T-cell (primary cell): ENCODE measurements at regions not wholly inside any gene's neighbourhood (a gene's known extent, or its start where the extent isn't known, plus 50 kb on each side); places are given as distances from the start of the nearest gene placed in this dataset.

Experiments
- ATAC-seq, 4 experiments: fragments of 200-7000 bp in 3 of 4; fragments of 150-1000 bp in 1 of 4; cut with Tn5 transposase; replicated peaks in 1 of 4; 1 replicate in 3 of 4; 2 replicates in 1 of 4; pipeline ENCODE4 v1.10.0; 2021; ENCODE audit warnings: moderate library complexity in 3 of 4, mild to moderate bottlenecking in 2 of 4, moderate number of reproducible peaks in 1 of 4
- CTCF ChIA-PET, 2 donors: fragments of 300-600 bp; sonication (Branson Sonifier 250); formaldehyde crosslinking; loops; one replicate each; lab custom pipeline; 2022; ENCODE audit warnings: antibody characterized with exemption in 2 of 2; lab: Charles Lee
- POLR2A ChIA-PET, 2 donors: fragments of 300-600 bp; sonication (Branson Sonifier 250); formaldehyde crosslinking; loops; one replicate each; lab custom pipeline; 2022; ENCODE audit warnings: antibody characterized with exemption in 2 of 2; lab: Charles Lee
- DNase-seq, 35 experiments: peaks; one replicate each; pipeline versions ENCODE4 v3.0.0 to v3.0.0-alpha.2; 2013 to 2023
- H3K27ac ChIP-seq: one replicate; pipeline ENCODE4 v1.5.1; 2013; ENCODE audit warnings: low read length
- H3K27me3 ChIP-seq, 2 experiments: replicated peaks in 1 of 2; 1 replicate in 1 of 2; 2 replicates in 1 of 2; pipeline versions ENCODE4 v1.6.1 to v1.7.0; 2013; ENCODE audit warnings: low read length in 1 of 2, mixed read lengths in 1 of 2; ENCODE audit not compliant: control insufficient read depth in 2 of 2, insufficient read depth in 2 of 2; ENCODE audit errors: extremely low read depth in 1 of 2
- H3K36me3 ChIP-seq, 2 donors: 1 replicate in 1 of 2; 2 replicates in 1 of 2; pipeline versions ENCODE4 v1.6.1 to v1.7.0; 2013; ENCODE audit warnings: low read length in 1 of 2; ENCODE audit not compliant: control insufficient read depth in 2 of 2, insufficient read depth in 1 of 2; ENCODE audit errors: extremely low read depth in 1 of 2
- H3K4me1 ChIP-seq, 2 experiments: 1 replicate in 1 of 2; 2 replicates in 1 of 2; pipeline versions ENCODE4 v1.6.1 to v1.7.0; 2013; ENCODE audit warnings: low read length in 2 of 2, mixed read lengths in 1 of 2; ENCODE audit not compliant: insufficient read depth in 2 of 2, control insufficient read depth in 1 of 2; ENCODE audit errors: extremely low read depth in 1 of 2
- H3K4me3 ChIP-seq, 2 donors: 1 replicate in 1 of 2; 2 replicates in 1 of 2; pipeline versions ENCODE4 v1.5.1 to v1.7.0; 2013; ENCODE audit warnings: mild to moderate bottlenecking in 2 of 2, low read length in 1 of 2, moderate library complexity in 1 of 2; ENCODE audit not compliant: control insufficient read depth in 1 of 2; ENCODE audit errors: extremely low read depth in 1 of 2
- H3K9me3 ChIP-seq: 2 replicates; pipeline ENCODE4 v1.7.0; 2013
- H3K27ac Mint-ChIP-seq, 2 donors: one replicate each; pipeline ENCODE4 v1.8.0; 2020 to 2021; ENCODE audit warnings: mild to moderate bottlenecking in 2 of 2, mixed read lengths in 2 of 2
- H3K27me3 Mint-ChIP-seq, 2 donors: one replicate each; pipeline ENCODE4 v1.8.0; 2021 to 2022; ENCODE audit warnings: mixed read lengths in 2 of 2
- H3K36me3 Mint-ChIP-seq: one replicate; pipeline ENCODE4 v1.8.0; 2021; ENCODE audit warnings: mixed read lengths
- H3K4me1 Mint-ChIP-seq, 3 donors: one replicate each; pipeline ENCODE4 v1.8.0; 2020 to 2022; ENCODE audit warnings: mixed read lengths in 3 of 3, mild to moderate bottlenecking in 1 of 3
- H3K4me3 Mint-ChIP-seq, 3 donors: one replicate each; pipeline ENCODE4 v1.8.0; 2020 to 2022; ENCODE audit warnings: mild to moderate bottlenecking in 3 of 3, mixed read lengths in 3 of 3, moderate library complexity in 3 of 3
- H3K9me3 Mint-ChIP-seq, 3 donors: one replicate each; pipeline ENCODE4 v1.8.0; 2020 to 2022; ENCODE audit warnings: mixed read lengths in 3 of 3
- WGBS: methylation state at CpG from one replicate; pipeline ENCODE4 v1.1.5; 2013; ENCODE audit warnings: missing lambda C conversion rate; ENCODE audit not compliant: insufficient coverage; 5-methylcytosine and 5-hydroxymethylcytosine counted together

DNA sequence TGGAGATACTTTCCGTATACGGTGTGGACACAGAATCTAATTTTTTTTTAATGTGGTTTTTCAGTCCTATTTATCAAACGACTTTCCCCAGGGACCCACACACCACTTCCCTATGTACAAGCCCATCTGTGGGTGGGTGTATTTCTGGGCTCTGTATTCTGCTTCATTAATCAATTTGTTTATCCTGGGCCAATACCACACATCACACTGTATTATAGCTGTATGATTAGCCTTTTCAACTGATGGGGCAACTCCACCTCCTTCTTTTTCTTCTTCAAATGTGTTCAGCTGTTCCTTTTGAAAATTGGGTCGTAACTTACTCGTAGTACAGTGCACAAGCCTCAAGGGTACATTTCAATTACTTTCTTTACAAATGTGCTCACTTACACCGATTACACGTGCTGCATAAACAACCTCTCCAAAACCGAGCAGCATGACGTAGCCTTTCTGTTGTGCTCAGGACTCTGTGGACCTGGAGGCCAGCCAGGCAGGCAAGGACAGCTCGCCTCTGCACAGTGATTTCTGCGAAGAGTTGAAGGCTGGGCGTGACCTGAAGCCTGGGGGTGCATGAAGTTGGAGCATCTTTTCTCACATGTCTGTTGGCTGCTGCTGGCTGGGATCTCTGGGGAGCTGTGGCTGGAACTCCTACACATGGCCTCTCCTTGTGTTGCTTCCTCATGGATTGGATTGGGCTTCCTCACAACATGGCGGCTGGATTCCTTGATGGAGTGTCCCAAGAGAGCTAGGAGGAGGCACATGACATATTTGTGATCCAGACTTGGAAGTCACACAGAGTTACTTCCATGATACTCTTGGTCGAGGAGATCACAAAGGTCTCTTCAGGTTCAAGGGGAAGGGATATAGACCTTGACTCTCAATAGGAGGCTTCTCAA lies 126.5 kb downstream of the CRYAA start:
- no peak overlapping the region for H3K27ac Mint-ChIP-seq
- Histone ChIP-seq H3K4me3 (no peak overlapping the region), H3K4me1 (no peaks in the 10 kb centered on the region), H3K9me3 (no peaks in the 10 kb centered on the region), H3K27me3 (peaks cover 0 to 40% of the 10 kb centered on the region in 2 experiments), H3K36me3 (no peaks in the 10 kb centered on the region), H3K27ac (no peak overlapping the region)
- WGBS = 80% methylated on average over 7 of the region's 14 CpGs
- H3K9me3 Mint-ChIP-seq = peaks cover 0 to 7% (median 4%) of the 10 kb centered on the region in 3 donors
- DNase-seq (no peak), ATAC-seq (no peak)
- H3K4me1 Mint-ChIP-seq = no peaks in the 10 kb centered on the region
- CTCF ChIA-PET = no interaction called here
- peaks cover 7% of the 10 kb centered on the region in 2 donors for H3K27me3 Mint-ChIP-seq
- no peaks in the 10 kb centered on the region for H3K36me3 Mint-ChIP-seq
- POLR2A ChIA-PET = no interaction called here
- no peak overlapping the region for H3K4me3 Mint-ChIP-seq

DNA sequence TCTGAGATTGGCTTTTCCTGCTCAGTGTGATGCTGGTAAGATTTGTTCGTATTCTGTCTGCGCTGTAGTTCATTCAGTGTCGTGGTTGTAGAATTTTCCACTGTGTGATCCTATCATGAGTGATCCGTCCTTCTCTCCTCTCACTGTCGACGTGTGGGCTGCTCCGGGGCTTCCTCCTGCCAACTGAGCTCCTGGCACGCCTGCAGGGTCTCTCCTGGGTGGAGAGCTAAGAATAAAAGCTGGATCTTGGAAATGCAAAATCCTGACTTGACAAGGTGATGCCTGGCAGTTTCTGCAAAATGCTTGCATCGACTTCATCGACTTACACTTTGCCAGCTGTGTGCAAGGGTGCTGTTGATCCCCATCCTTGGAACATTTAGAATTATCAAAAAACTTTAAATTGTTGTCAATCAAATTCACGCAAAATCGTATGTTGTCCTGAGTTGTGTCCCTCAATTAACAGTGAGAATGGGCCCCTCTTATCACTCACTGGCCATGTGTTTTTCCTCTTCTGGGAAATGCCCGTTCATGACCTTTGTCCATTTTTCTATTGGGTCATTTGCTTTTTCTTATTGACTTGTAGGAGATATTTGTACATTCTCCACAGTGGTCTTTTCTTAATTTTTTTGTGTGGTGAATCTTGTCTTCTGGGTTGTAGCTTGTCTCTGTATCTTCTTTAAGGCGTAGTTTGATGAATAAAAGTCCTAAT lies 125.5 kb downstream of the CRYAA start:
- CTCF ChIA-PET = no interaction called here
- Histone ChIP-seq H3K36me3 (no peaks in the 10 kb centered on the region), H3K4me3 (no peak overlapping the region), H3K4me1 (no peaks in the 10 kb centered on the region), H3K27me3 (peaks cover 0 to 40% of the 10 kb centered on the region in 2 experiments), H3K9me3 (no peaks in the 10 kb centered on the region), H3K27ac (no peak overlapping the region)
- H3K36me3 Mint-ChIP-seq = no peaks in the 10 kb centered on the region
- 83% methylated on average over 6 of the region's 14 CpGs for WGBS
- H3K9me3 Mint-ChIP-seq = peaks cover 0 to 9% (median 5%) of the 10 kb centered on the region in 3 donors
- no peak overlapping the region for H3K27ac Mint-ChIP-seq
- POLR2A ChIA-PET = no interaction called here
- peaks cover 7% of the 10 kb centered on the region in 2 donors for H3K27me3 Mint-ChIP-seq
- no peak overlapping the region for H3K4me3 Mint-ChIP-seq
- DNase-seq (no peak), ATAC-seq (no peak)
- no peaks in the 10 kb centered on the region for H3K4me1 Mint-ChIP-seq

DNA sequence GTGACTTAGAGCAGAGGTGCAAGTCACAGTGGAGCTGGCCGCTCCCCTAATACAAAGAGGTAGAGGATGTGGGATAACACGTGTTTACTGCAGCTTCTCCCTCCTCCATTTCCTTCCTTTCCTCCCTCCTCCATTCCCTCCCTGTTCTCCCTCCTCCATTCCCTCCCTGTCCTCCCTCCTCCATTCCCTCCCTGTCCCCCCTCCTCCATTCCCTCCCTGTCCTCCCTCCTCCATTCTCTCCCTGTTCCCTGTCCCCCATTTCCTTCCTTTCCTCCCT lies 124.0 kb downstream of the CRYAA start:
- Mint-ChIP-seq H3K4me3 (no peak overlapping the region), H3K9me3 (peaks cover 0 to 11% (median 7%) of the 10 kb centered on the region in 3 donors), H3K27me3 (peaks cover 3 to 5% of the 10 kb centered on the region in 2 donors), H3K36me3 (no peaks in the 10 kb centered on the region), H3K27ac (no peak overlapping the region), H3K4me1 (no peaks in the 10 kb centered on the region)
- DNase-seq = no peak
- H3K4me1 ChIP-seq = no peaks in the 10 kb centered on the region
- POLR2A ChIA-PET = no interaction called here
- peaks cover 0 to 34% of the 10 kb centered on the region in 2 experiments for H3K27me3 ChIP-seq
- H3K4me3 ChIP-seq = no peak overlapping the region
- H3K36me3 ChIP-seq = no peaks in the 10 kb centered on the region
- no peak for ATAC-seq
- H3K9me3 ChIP-seq = no peaks in the 10 kb centered on the region
- H3K27ac ChIP-seq = no peak overlapping the region
- CTCF ChIA-PET = no interaction called here
- 0% methylated on average over 1 of the region's 2 CpGs for WGBS

DNA sequence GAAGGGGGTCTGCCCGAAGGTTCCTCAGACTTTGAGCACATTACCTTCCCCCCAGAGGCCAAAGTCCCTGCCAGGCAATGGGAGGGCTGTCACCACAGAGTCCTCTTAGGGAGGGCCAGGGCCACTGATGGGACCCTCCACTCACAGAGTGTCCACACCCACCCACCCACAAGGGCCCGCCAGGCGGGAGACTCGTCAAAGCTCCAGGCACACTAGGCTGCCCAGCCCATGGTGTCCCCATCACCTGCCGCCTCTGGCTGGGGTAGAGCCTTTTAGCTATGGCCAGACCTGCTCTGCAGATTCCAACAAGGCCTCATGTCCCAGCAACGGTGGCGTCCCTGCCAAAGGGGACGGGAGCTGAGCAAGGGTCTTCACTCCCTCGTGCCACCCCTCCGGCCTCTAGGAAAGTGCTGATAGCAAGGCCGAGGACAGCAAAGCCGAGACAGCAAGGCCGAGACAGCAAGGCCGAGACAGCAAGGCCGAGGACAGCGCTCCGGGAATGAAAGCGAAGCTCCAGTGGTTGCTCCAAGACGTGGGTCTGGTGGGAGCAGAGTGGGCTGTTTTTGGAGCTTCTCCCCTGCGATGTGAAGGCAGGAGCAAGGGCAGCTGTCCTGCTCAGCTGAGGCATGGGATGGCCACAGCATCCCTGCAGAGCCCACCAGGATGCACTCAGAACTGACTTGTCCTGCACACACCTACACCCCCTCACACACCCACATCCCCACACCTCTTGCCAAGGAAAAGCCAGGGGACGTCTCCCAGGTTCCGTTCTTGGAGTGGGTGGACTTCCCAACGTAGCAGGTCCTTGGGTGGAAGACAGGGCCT lies 123.4 kb downstream of the CRYAA start:
- no peak overlapping the region for H3K27ac ChIP-seq
- no peak overlapping the region for H3K27ac Mint-ChIP-seq

DNA sequence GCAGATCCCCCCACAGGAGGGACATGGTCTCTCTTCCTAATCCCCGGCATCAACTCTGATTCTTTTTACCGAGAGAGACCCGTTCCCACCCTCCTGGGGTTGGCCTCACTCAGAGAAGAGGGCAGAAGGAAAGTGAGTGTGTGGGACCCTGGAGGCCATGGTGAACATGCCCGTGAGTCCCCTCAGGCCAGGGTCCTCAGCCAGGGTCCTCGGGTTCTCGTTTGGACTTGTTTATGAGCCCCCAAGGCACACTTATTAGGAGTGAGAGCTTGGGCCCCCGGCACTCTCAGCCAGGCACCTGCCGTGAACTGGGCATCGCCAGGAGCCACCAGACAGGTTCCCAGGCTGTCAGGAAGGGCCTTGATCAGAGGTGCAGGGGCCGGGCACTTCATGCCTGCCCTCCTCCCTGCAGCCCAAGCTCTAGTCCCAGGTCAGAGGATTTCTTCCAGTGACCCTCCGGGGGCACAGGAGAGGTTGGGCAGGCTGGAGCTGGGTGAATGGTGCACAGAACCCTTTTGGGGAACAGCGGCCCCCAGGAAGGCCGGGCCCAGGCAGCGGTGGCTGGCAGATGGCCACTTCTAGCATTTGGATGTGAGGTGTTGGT lies 122.6 kb downstream of the CRYAA start:
- H3K36me3 ChIP-seq = no peaks in the 10 kb centered on the region
- H3K4me1 ChIP-seq = no peaks in the 10 kb centered on the region
- POLR2A ChIA-PET = no interaction called here
- Mint-ChIP-seq H3K4me1 (peaks cover 4 to 5% (median 5%) of the 10 kb centered on the region in 3 donors), H3K36me3 (no peaks in the 10 kb centered on the region), H3K9me3 (peaks cover 0 to 11% (median 7%) of the 10 kb centered on the region in 3 donors), H3K27ac (no peak overlapping the region), H3K27me3 (peaks cover 0 to 2% of the 10 kb centered on the region in 2 donors), H3K4me3 (no peak overlapping the region)
- H3K27me3 ChIP-seq = peaks cover 0 to 24% of the 10 kb centered on the region in 2 experiments
- no peaks in the 10 kb centered on the region for H3K9me3 ChIP-seq
- ATAC-seq (no peak), DNase-seq (no peak)
- no peak overlapping the region for H3K4me3 ChIP-seq
- CTCF ChIA-PET = no interaction called here
- WGBS = 72% methylated on average over 8 of the region's 14 CpGs
- no peak overlapping the region for H3K27ac ChIP-seq

More for the DNA sequence above, 123.4 kb downstream of the CRYAA start:
- Mint-ChIP-seq H3K4me1 (peaks cover under 1 to 2% (median 1%) of the 10 kb centered on the region in 3 donors), H3K9me3 (peaks cover 0 to 11% (median 7%) of the 10 kb centered on the region in 3 donors), H3K27me3 (peaks cover 3 to 5% of the 10 kb centered on the region in 2 donors), H3K36me3 (no peaks in the 10 kb centered on the region), H3K4me3 (no peak overlapping the region)
- H3K9me3 ChIP-seq = no peaks in the 10 kb centered on the region
- POLR2A ChIA-PET = no interaction called here
- H3K4me3 ChIP-seq = no peak overlapping the region
- H3K4me1 ChIP-seq = no peaks in the 10 kb centered on the region
- ATAC-seq (no peak), DNase-seq (no peak)
- CTCF ChIA-PET = no interaction called here
- peaks cover 0 to 29% of the 10 kb centered on the region in 2 experiments for H3K27me3 ChIP-seq
- WGBS = 85% methylated on average over 18 of the region's 23 CpGs
- no peaks in the 10 kb centered on the region for H3K36me3 ChIP-seq
